ENCODE measurements at regions not wholly inside any gene's neighbourhood (a gene's known extent, or its start where the extent isn't known, plus 50 kb on each side); places are given as distances from the start of the nearest gene placed in this dataset.

GRCh38 chr20:40495956-40496355 is 193.1 kb downstream of the MAFB start:
- DNase-seq (ENCODE audit: low read depth in 4 of 4, low spot score in 2 of 4): no peak

- DNase-seq (ENCODE audit: low read depth in 4 of 4, low spot score in 2 of 4): no peak
Observed at GRCh38 chr20:40494248-40494647, 194.8 kb downstream of the MAFB start.

GRCh38 chr20:40493549-40493948 is 195.5 kb downstream of the MAFB start:
- DNase-seq (ENCODE audit: low read depth in 4 of 4, low spot score in 2 of 4): no peak

GRCh38 chr20:40493071-40493470 is 196.0 kb downstream of the MAFB start:
- DNase-seq (ENCODE audit: low read depth in 4 of 4, low spot score in 2 of 4): peak in 1 of 4 donors; percentile 48

- DNase-seq (ENCODE audit: low read depth in 4 of 4, low spot score in 2 of 4): no peak
Observed at GRCh38 chr20:40491009-40491590, 197.9 kb downstream of the MAFB start.

- DNase-seq (ENCODE audit: low read depth in 4 of 4, low spot score in 2 of 4): no peak
Observed at GRCh38 chr20:40489886-40490285, 199.2 kb downstream of the MAFB start.

GRCh38 chr20:40488401-40488800 is 200.6 kb downstream of the MAFB start:
- no peak for DNase-seq (ENCODE audit: low read depth in 4 of 4, low spot score in 2 of 4)

- no peak for DNase-seq (ENCODE audit: low read depth in 4 of 4, low spot score in 2 of 4)
Observed at GRCh38 chr20:40486297-40486696, 202.7 kb downstream of the MAFB start.

- no peak for DNase-seq (ENCODE audit: low read depth in 4 of 4, low spot score in 2 of 4)
Observed at GRCh38 chr20:40481743-40482458, 207.1 kb downstream of the MAFB start.

GRCh38 chr20:40481337-40481736 is 207.7 kb downstream of the MAFB start:
- no peak for DNase-seq (ENCODE audit: low read depth in 4 of 4, low spot score in 2 of 4)

- no peak for DNase-seq (ENCODE audit: low read depth in 4 of 4, low spot score in 2 of 4)
Observed at GRCh38 chr20:40477805-40478204, 211.2 kb downstream of the MAFB start.

- no peak for DNase-seq (ENCODE audit: low read depth in 4 of 4, low spot score in 2 of 4)
Observed at GRCh38 chr20:40476461-40476860, 212.6 kb downstream of the MAFB start.

- no peak for DNase-seq (ENCODE audit: low read depth in 4 of 4, low spot score in 2 of 4)
Observed at GRCh38 chr20:40472905-40473304, 216.1 kb downstream of the MAFB start.

GRCh38 chr20:40471261-40471629 is 217.8 kb downstream of the MAFB start:
- no peak for DNase-seq (ENCODE audit: low read depth in 4 of 4, low spot score in 2 of 4)

- no peak for DNase-seq (ENCODE audit: low read depth in 4 of 4, low spot score in 2 of 4)
Observed at GRCh38 chr20:40470445-40471260, 218.4 kb downstream of the MAFB start.

GRCh38 chr20:40468759-40469158 is 220.3 kb downstream of the MAFB start:
- DNase-seq (ENCODE audit: low read depth in 4 of 4, low spot score in 2 of 4): no peak

GRCh38 chr20:40467703-40468411 is 221.2 kb downstream of the MAFB start:
- no peak for DNase-seq (ENCODE audit: low read depth in 4 of 4, low spot score in 2 of 4)

GRCh38 chr20:40467067-40467466 is 222.0 kb downstream of the MAFB start:
- no peak for DNase-seq (ENCODE audit: low read depth in 4 of 4, low spot score in 2 of 4)

GRCh38 chr20:40464731-40465208 is 224.3 kb downstream of the MAFB start:
- DNase-seq (ENCODE audit: low read depth in 4 of 4, low spot score in 2 of 4): no peak

GRCh38 chr20:40463171-40463570 is 225.9 kb downstream of the MAFB start:
- no peak for DNase-seq (ENCODE audit: low read depth in 4 of 4, low spot score in 2 of 4)

GRCh38 chr20:40462566-40462965 is 226.5 kb downstream of the MAFB start:
- DNase-seq (ENCODE audit: low read depth in 4 of 4, low spot score in 2 of 4): no peak

Data from left renal cortex interstitium (tissue), 4 donors.